Stimulated activated CD4-positive, alpha-beta T cell treated with anti-CD3 and anti-CD28 coated beads, Interleukin-1b, Interleukin-23, amount 100 ng/mL, for 1 hour (primary cell): ENCODE measurements at regions not wholly inside any gene's neighbourhood (a gene's known extent, or its start where the extent isn't known, plus 50 kb on each side); places are given as distances from the start of the nearest gene placed in this dataset.

Experiments used
- DNase-seq, 2 donors: peaks; one replicate each; pipeline ENCODE4 v3.0.0-alpha.2; 2020; ENCODE audit warnings: low read depth in 2 of 2

DNA sequence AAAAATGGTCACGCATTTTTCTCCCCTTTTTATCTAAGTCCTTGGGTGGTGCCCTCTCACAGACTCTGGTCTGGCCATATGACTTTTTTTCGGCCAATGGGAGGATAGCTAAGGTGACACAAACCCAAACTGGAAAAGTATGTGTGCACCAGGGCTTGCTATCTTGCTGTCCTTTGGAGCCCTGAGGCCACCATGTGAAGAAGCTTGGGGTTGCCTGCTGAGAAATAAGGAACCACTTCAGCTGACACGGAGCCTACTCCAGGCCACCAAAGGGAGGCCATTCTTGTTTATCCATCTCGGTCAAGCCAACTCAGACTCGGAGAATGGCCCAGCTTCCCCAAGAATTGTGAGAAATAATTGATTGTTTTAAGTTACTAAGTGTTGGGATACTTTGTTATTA, 111.4 kb upstream of the ZFHX3 start:
- no peak for DNase-seq

DNA sequence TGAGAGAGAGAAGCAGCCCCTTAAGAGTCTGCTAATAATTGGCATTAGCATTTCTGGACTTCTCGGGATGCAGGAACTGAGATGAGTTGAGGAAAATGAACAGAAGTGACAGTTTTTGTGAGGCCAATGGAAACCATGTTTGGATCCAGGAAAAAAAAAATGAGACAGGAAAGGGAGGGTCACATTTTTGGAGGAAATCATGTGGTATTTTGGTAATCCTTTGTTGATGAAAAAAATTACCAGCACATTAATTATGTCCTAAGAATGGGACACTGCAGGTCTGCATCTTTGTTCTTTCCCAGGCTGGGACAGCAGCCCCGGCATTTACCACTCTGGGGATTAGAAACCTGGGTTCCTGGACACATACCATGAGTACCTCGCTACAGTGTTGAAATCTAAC, 109.9 kb upstream of the ZFHX3 start:
- DNase-seq, result no peak

- no peak for DNase-seq
Measured at GRCh38 chr16:73154063-73154870, 106.3 kb upstream of the ZFHX3 start.

- no peak for DNase-seq
Measured at GRCh38 chr16:73152386-73153125, 104.6 kb upstream of the ZFHX3 start.

GRCh38 chr16:73151941-73152340, 104.0 kb upstream of the ZFHX3 start:
- DNase-seq, result no peak

GRCh38 chr16:73151225-73151624, 103.3 kb upstream of the ZFHX3 start:
- DNase-seq, result no peak

GRCh38 chr16:73150786-73151185, 102.9 kb upstream of the ZFHX3 start:
- DNase-seq, result no peak

- DNase-seq, result no peak
Measured at GRCh38 chr16:73149334-73149733, 101.4 kb upstream of the ZFHX3 start.

- no peak for DNase-seq
Measured at GRCh38 chr16:73147958-73148357, 100.0 kb upstream of the ZFHX3 start.

DNA sequence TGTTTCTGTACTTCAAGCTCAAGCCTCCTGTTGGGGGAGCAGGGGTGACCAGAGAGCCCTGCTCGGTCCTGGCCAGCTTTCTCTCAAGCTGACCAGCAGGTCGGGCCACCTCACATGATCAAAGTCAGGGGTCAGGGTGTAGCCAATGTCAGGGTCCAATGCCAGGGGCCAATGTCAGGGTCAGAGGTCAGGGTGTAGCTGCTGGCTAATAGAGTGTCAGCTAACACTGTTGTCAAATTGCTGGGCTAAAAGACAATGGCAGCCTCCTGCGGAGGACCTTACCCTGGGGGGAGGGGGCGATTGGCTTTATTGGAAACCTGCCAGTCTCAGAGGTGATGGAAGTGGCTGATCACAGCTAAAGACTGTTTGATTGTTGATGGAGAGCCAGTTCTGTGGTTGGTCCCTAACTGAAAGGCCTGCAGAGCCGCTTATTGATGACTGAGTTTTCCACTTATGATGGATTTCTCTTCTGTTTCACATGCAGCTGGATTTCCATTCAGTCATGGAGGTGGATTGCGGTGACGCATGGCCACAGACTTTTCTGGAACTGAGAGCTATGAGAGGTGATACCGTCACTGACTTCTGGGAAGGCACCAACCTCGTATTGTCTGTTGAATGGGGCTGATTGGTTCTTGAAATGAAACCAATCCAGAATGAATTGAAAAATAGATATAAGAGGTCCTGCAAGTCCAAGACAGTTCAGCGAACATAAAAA, 97.4 kb upstream of the ZFHX3 start:
- DNase-seq, result no peak

GRCh38 chr16:73143576-73144422, 95.9 kb upstream of the ZFHX3 start:
- no peak for DNase-seq

DNA sequence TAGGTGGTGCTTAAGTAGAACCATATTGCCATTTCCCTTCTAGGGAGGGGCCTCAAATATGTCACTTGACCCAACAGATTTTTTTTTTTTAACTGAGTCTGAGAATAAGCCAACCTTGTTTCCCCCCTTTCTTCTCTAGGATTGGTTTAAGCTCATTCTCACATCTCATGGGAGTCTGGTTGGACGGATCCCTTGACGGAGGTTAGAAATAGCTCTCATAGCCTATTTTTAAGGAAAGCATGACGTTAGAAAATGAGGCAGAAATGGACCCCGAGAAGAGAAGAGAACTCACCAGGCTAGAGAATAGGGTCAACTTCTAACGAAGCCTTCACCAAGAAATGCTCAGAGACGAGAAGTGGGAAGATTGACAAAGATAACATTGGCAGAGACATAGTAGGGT, 95.1 kb upstream of the ZFHX3 start:
- DNase-seq, result no peak

DNA sequence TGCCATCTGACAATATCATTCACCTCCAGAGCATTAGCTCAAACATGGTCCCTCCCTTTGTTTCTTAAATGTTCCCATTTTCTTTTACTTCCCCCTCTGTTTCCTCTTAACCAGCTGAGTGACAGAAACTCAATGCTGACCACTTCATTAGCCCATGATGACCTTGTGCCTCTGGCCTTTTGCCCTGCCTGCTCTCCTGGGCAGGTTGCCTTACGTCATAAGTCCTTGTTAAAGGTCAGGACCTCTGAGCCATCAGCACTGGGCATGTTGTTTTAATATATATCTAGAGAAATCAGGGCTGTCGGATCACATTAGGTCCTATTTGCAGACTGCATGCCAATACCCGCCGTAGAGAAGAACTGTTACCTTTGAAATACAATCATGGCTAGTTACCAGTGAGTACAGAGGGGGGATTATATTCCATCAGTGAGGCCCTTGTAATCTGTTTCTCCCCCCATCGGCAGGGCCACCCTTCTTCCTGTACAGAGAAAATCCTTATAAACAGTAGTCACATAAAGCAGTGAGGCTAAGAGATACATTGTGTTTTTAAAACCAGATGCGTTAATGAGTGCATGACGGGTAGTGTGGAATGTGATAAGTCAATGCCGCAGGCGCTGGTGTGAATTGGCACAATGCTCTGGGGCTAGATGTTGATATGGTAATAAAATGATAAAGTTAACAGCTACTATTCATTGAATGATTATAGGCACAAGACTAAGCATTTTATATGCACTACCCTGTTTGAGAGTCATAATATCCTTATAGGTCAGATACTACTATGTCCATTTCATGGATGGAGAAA, 94.3 kb upstream of the ZFHX3 start:
- no peak for DNase-seq

DNA sequence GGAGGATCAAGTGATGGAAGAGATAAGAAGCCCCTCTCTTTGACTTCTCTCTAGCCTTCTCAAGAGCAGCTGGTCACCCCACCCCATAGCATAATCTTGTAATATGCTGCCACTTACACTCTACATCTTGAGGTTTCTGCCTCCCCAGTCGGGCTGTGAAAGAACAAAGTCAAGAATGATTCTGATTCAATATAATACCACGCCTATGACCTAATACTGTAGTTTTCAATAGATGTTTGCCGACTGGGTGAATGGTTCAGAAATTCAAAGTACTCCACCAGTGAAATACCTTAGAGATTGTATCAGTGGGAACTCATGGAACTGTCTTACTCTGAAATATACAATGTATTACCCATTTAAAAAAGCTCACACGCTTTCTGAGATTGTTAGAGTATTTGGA, 93.0 kb upstream of the ZFHX3 start:
- DNase-seq, result no peak

DNA sequence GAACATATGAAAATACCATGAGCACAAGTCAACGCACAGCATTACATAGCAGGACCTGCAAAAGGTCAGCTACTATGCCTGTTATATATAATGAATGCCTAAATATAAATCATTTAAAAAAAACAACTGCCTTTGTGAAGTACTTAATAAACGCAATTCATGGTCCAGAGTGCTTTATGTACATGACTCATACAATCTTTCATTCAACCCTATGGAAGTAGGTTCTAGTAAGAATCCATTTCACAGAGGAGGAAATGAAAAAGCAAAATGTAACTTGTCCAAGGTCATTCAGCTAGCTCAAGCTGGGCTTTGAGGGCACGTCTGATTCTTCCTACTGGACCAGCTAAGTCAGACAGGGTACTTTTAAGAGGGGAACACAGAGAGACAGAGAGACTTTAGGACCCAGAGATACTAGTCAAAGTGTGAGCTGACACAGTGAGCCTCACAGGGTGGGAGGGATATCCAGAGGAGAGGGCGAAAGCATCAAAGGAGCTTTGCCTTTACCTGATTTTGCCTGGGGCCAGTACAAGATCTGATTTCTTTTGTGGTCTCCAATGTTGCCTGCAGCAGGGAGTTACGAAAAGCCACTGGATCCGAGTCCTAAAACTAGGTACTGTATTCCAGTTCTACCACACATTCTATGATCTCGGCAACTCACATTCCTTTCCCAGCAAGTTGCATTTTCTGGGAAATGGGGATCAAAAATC, 83.4 kb upstream of the ZFHX3 start:
- DNase-seq, result no peak

GRCh38 chr16:73129455-73129854, 81.5 kb upstream of the ZFHX3 start:
- DNase-seq, result no peak

GRCh38 chr16:73126525-73126853, 78.6 kb upstream of the ZFHX3 start:
- DNase-seq, result no peak

GRCh38 chr16:73125850-73126524, 78.1 kb upstream of the ZFHX3 start:
- DNase-seq, result no peak

GRCh38 chr16:73124665-73125375, 76.9 kb upstream of the ZFHX3 start:
- no peak for DNase-seq
